ENCODE measurements at regions not wholly inside any gene's neighbourhood (a gene's known extent, or its start where the extent isn't known, plus 50 kb on each side); places are given as distances from the start of the nearest gene placed in this dataset.

- no peak for TF ChIP-seq CTCF (conservative IDR thresholded peaks at IDR 0.05; ENCODE audit: low read depth, low read length)
- H2AFZ ChIP-seq (ENCODE audit: low read depth), result no peak overlapping the region
- H3K4me1 ChIP-seq (ENCODE audit: low read depth, poor library complexity, severe bottlenecking), result no peaks in the 10 kb centered on the region
- H3K27ac ChIP-seq, result no peak overlapping the region
- H3K36me3 ChIP-seq (ENCODE audit: insufficient read depth), result no peaks in the 10 kb centered on the region
- H4K20me1 ChIP-seq (ENCODE audit: insufficient read depth), result no peaks in the 10 kb centered on the region
- no peak overlapping the region for H3K4me3 ChIP-seq (IDR thresholded peaks at IDR 0.05; ENCODE audit: insufficient read depth, low read depth, low read length)
- no peak overlapping the region for H3K9ac ChIP-seq
- no peaks in the 10 kb centered on the region for H3K27me3 ChIP-seq (ENCODE audit: insufficient read depth, low read depth)
- no peak overlapping the region for H3K4me2 ChIP-seq
- H3K79me2 ChIP-seq (ENCODE audit: insufficient read depth, low read depth), result no peaks in the 10 kb centered on the region
Measured at GRCh38 chr9:13778631-13779030, 499.1 kb upstream of the MPDZ start.

DNA sequence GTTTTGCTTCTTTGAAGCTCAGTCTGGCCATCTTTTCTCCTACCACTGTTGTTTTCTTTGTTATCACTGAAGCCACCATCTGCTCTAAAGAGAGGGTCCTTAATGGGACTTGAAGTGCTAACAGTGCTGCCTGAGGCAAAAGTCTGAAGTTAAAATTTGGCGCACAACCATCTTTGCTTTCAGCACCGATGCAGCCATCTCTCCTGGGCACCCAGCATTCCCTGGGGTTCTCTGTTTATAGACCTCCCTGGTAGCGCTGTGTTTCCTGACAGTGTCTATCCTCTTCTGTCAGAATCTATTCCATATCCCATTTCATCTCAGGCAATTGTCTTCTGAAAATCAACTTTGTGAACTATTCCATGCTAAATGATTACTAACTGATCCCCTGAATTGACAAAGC, 491.5 kb upstream of the MPDZ start:
- H2AFZ ChIP-seq (ENCODE audit: low read depth), result no peak overlapping the region
- no peaks in the 10 kb centered on the region for H3K4me1 ChIP-seq (ENCODE audit: low read depth, poor library complexity, severe bottlenecking)
- no peak overlapping the region for H3K9ac ChIP-seq
- no peak for TF ChIP-seq CTCF (conservative IDR thresholded peaks at IDR 0.05; ENCODE audit: low read depth, low read length)
- H3K36me3 ChIP-seq (ENCODE audit: insufficient read depth), result no peaks in the 10 kb centered on the region
- H4K20me1 ChIP-seq (ENCODE audit: insufficient read depth), result no peaks in the 10 kb centered on the region
- no peak overlapping the region for H3K4me3 ChIP-seq (IDR thresholded peaks at IDR 0.05; ENCODE audit: insufficient read depth, low read depth, low read length)
- no peaks in the 10 kb centered on the region for H3K79me2 ChIP-seq (ENCODE audit: insufficient read depth, low read depth)
- H3K27me3 ChIP-seq (ENCODE audit: insufficient read depth, low read depth), result no peaks in the 10 kb centered on the region
- no peak overlapping the region for H3K4me2 ChIP-seq
- H3K27ac ChIP-seq, result no peak overlapping the region

DNA sequence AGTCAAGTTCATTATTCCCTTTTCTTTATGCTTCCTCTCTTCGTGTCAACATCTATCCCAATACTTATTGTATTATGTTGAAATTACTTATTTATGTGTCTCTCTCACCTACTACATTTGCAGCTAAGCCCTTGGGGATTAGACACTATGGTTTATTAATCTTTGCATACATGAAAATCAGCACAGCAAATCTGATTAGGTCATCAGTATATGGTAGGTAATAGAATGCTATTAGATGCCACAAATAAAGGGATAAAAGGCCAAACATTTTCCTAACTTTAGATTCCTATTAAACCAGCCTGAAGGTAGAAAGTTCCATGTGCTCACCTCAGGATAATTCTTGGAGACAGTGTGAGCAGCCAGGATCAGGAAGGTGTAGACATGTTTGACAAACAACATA, 490.1 kb upstream of the MPDZ start:
- Histone ChIP-seq H3K79me2 (ENCODE audit: insufficient read depth, low read depth) (no peaks in the 10 kb centered on the region), H4K20me1 (ENCODE audit: insufficient read depth) (no peaks in the 10 kb centered on the region), H3K27ac (no peak overlapping the region), H2AFZ (ENCODE audit: low read depth) (no peak overlapping the region), H3K36me3 (ENCODE audit: insufficient read depth) (no peaks in the 10 kb centered on the region), H3K27me3 (ENCODE audit: insufficient read depth, low read depth) (no peaks in the 10 kb centered on the region), H3K9ac (no peak overlapping the region), H3K4me1 (ENCODE audit: low read depth, poor library complexity, severe bottlenecking) (no peaks in the 10 kb centered on the region), H3K4me2 (no peak overlapping the region), H3K4me3 (IDR thresholded peaks at IDR 0.05; ENCODE audit: insufficient read depth, low read depth, low read length) (no peak overlapping the region)
- TF ChIP-seq CTCF (conservative IDR thresholded peaks at IDR 0.05; ENCODE audit: low read depth, low read length), result no peak

GRCh38 chr9:13769006-13769405, 489.5 kb upstream of the MPDZ start:
- Histone ChIP-seq H4K20me1 (ENCODE audit: insufficient read depth) (no peaks in the 10 kb centered on the region), H3K9ac (no peak overlapping the region), H3K4me2 (no peak overlapping the region), H3K27ac (no peak overlapping the region), H3K36me3 (ENCODE audit: insufficient read depth) (no peaks in the 10 kb centered on the region), H2AFZ (ENCODE audit: low read depth) (no peak overlapping the region), H3K79me2 (ENCODE audit: insufficient read depth, low read depth) (no peaks in the 10 kb centered on the region), H3K4me1 (ENCODE audit: low read depth, poor library complexity, severe bottlenecking) (no peaks in the 10 kb centered on the region), H3K4me3 (IDR thresholded peaks at IDR 0.05; ENCODE audit: insufficient read depth, low read depth, low read length) (no peak overlapping the region), H3K27me3 (ENCODE audit: insufficient read depth, low read depth) (no peaks in the 10 kb centered on the region)
- no peak for TF ChIP-seq CTCF (conservative IDR thresholded peaks at IDR 0.05; ENCODE audit: low read depth, low read length)

- Histone ChIP-seq H3K36me3 (ENCODE audit: insufficient read depth) (no peaks in the 10 kb centered on the region), H3K9ac (no peak overlapping the region), H3K4me3 (IDR thresholded peaks at IDR 0.05; ENCODE audit: insufficient read depth, low read depth, low read length) (no peak overlapping the region), H2AFZ (ENCODE audit: low read depth) (no peak overlapping the region), H3K27ac (no peak overlapping the region), H3K4me2 (no peak overlapping the region), H3K4me1 (ENCODE audit: low read depth, poor library complexity, severe bottlenecking) (no peaks in the 10 kb centered on the region), H3K79me2 (ENCODE audit: insufficient read depth, low read depth) (no peaks in the 10 kb centered on the region), H3K27me3 (ENCODE audit: insufficient read depth, low read depth) (no peaks in the 10 kb centered on the region), H4K20me1 (ENCODE audit: insufficient read depth) (no peaks in the 10 kb centered on the region)
- no peak for TF ChIP-seq CTCF (conservative IDR thresholded peaks at IDR 0.05; ENCODE audit: low read depth, low read length)
Measured at GRCh38 chr9:13762209-13762608, 482.7 kb upstream of the MPDZ start.

All from KMS-11 (cell line).